ENCODE measurements at regions not wholly inside any gene's neighbourhood (a gene's known extent, or its start where the extent isn't known, plus 50 kb on each side); places are given as distances from the start of the nearest gene placed in this dataset.

DNA sequence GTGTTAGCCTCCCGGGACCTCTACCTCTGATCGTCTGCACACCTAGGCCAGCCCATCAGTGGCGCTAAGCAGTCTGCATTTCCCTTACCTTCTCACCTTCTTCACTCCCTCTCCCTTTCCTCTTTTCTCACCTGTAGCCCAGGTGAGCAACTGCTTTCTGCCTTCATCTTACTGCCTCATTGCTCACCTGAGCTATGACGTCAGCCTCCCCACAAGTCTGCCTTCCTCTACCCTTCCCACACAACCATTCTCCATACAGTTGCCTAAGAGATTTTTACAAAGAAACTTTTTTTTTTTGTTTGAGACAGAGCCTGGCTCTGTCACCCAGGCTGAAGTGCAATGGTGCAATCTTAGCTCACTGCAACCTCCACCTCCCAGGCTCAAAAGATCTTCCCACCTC is 136.3 kb downstream of the BCOR start:
- Histone ChIP-seq H3K4me3 (ENCODE audit: low read length) (no peak overlapping the region), H3K9me2 (ENCODE audit: insufficient read depth, low read length) (no peaks in the 10 kb centered on the region), H3K79me2 (replicated peaks; ENCODE audit: insufficient read depth, low read length) (no peaks in the 10 kb centered on the region), H3K27ac (ENCODE audit: low read length) (no peak overlapping the region), H3F3A (ENCODE audit: insufficient read depth, low read length, poor library complexity, severe bottlenecking) (no peaks in the 10 kb centered on the region), H2AFZ (ENCODE audit: low read depth, low read length) (no peak overlapping the region), H3K9me3 (ENCODE audit: low read length) (no peaks in the 10 kb centered on the region), H3K36me3 (ENCODE audit: insufficient read depth, low read length) (no peaks in the 10 kb centered on the region), H3K27me3 (ENCODE audit: insufficient read depth, low read depth, low read length) (no peaks in the 10 kb centered on the region), H3K9ac (ENCODE audit: low read length) (no peak overlapping the region), H4K20me1 (ENCODE audit: insufficient read depth) (no peaks in the 10 kb centered on the region), H3K4me2 (ENCODE audit: low read length) (no peak overlapping the region)
- TF ChIP-seq POLR2AphosphoS5 (IDR thresholded peaks at IDR 0.05) (no peak), CTCF (IDR thresholded peaks at IDR 0.05; ENCODE audit: poor library complexity, severe bottlenecking) (no peak), EP300 (conservative IDR thresholded peaks at IDR 0.05; ENCODE audit: poor library complexity, severe bottlenecking) (no peak), EZH2 (IDR thresholded peaks at IDR 0.05; ENCODE audit: borderline replicate concordance, insufficient read depth, low read length, poor library complexity, severe bottlenecking) (no peak), RAD21 (conservative IDR thresholded peaks at IDR 0.05) (no peak), MXI1 (conservative IDR thresholded peaks at IDR 0.05; ENCODE audit: poor library complexity, severe bottlenecking) (no peak), SMC3 (conservative IDR thresholded peaks at IDR 0.05; ENCODE audit: poor library complexity) (no peak), TAF1 (IDR thresholded peaks at IDR 0.05; ENCODE audit: low read depth) (no peak)
- TF ChIP-seq, protein P1, sequence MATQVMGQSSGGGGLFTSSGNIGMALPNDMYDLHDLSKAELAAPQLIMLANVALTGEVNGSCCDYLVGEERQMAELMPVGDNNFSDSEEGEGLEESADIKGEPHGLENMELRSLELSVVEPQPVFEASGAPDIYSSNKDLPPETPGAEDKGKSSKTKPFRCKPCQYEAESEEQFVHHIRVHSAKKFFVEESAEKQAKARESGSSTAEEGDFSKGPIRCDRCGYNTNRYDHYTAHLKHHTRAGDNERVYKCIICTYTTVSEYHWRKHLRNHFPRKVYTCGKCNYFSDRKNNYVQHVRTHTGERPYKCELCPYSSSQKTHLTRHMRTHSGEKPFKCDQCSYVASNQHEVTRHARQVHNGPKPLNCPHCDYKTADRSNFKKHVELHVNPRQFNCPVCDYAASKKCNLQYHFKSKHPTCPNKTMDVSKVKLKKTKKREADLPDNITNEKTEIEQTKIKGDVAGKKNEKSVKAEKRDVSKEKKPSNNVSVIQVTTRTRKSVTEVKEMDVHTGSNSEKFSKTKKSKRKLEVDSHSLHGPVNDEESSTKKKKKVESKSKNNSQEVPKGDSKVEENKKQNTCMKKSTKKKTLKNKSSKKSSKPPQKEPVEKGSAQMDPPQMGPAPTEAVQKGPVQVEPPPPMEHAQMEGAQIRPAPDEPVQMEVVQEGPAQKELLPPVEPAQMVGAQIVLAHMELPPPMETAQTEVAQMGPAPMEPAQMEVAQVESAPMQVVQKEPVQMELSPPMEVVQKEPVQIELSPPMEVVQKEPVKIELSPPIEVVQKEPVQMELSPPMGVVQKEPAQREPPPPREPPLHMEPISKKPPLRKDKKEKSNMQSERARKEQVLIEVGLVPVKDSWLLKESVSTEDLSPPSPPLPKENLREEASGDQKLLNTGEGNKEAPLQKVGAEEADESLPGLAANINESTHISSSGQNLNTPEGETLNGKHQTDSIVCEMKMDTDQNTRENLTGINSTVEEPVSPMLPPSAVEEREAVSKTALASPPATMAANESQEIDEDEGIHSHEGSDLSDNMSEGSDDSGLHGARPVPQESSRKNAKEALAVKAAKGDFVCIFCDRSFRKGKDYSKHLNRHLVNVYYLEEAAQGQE (IDR thresholded peaks at IDR 0.05; ENCODE audit: borderline replicate concordance) = no peak

DNA sequence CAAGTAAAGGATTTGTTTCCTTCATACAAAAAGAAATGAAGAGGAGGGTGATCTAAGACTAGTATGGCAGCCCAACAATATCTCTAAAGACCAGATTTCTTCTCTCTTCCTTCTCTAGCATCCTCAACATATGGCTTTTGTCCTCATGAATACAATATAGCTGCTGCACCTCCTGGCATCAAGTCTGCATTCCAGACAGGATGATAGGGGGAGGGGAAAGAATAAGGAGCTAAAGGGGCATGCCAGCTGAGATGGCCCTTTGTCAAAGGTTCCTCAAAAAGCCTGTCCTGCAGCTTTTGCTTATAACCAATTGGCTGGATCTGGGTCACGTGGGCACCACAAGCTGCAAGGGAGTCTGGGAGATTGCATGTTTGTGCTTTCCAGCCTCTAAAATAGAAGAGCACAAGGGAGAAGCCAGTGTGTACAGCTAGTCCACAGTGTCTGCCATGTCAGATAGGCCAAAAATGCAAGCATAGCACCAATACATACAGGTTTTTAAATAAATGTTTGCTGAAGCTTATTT is 132.6 kb downstream of the BCOR start:
- TF ChIP-seq EP300 (conservative IDR thresholded peaks at IDR 0.05; ENCODE audit: poor library complexity, severe bottlenecking) (no peak), EZH2 (IDR thresholded peaks at IDR 0.05; ENCODE audit: borderline replicate concordance, insufficient read depth, low read length, poor library complexity, severe bottlenecking) (no peak), MXI1 (conservative IDR thresholded peaks at IDR 0.05; ENCODE audit: poor library complexity, severe bottlenecking) (no peak), POLR2AphosphoS5 (IDR thresholded peaks at IDR 0.05) (no peak), SMC3 (conservative IDR thresholded peaks at IDR 0.05; ENCODE audit: poor library complexity) (no peak), CTCF (IDR thresholded peaks at IDR 0.05; ENCODE audit: poor library complexity, severe bottlenecking) (no peak), RAD21 (conservative IDR thresholded peaks at IDR 0.05) (no peak), TAF1 (IDR thresholded peaks at IDR 0.05; ENCODE audit: low read depth) (no peak)
- TF ChIP-seq, protein P1 (IDR thresholded peaks at IDR 0.05; ENCODE audit: borderline replicate concordance) = no peak
- Histone ChIP-seq H3K36me3 (ENCODE audit: insufficient read depth, low read length) (no peaks in the 10 kb centered on the region), H4K20me1 (ENCODE audit: insufficient read depth) (no peaks in the 10 kb centered on the region), H2AFZ (ENCODE audit: low read depth, low read length) (no peak overlapping the region), H3K9me3 (ENCODE audit: low read length) (no peaks in the 10 kb centered on the region), H3K9me2 (ENCODE audit: insufficient read depth, low read length) (no peaks in the 10 kb centered on the region), H3K4me2 (ENCODE audit: low read length) (no peak overlapping the region), H3F3A (ENCODE audit: insufficient read depth, low read length, poor library complexity, severe bottlenecking) (no peaks in the 10 kb centered on the region), H3K79me2 (replicated peaks; ENCODE audit: insufficient read depth, low read length) (no peaks in the 10 kb centered on the region), H3K27me3 (ENCODE audit: insufficient read depth, low read depth, low read length) (no peaks in the 10 kb centered on the region), H3K27ac (ENCODE audit: low read length) (no peak overlapping the region), H3K9ac (ENCODE audit: low read length) (no peak overlapping the region), H3K4me3 (ENCODE audit: low read length) (no peak overlapping the region)
